CD4-positive, alpha-beta T cell treated with Interleukin-6 for 4 hours (primary cell): ENCODE measurements at regions not wholly inside any gene's neighbourhood (a gene's known extent, or its start where the extent isn't known, plus 50 kb on each side); places are given as distances from the start of the nearest gene placed in this dataset.

Experiments used
- DNase-seq: peaks from one replicate; pipeline ENCODE4 v3.0.0-alpha.2; 2020; ENCODE audit warnings: mixed read lengths

DNA sequence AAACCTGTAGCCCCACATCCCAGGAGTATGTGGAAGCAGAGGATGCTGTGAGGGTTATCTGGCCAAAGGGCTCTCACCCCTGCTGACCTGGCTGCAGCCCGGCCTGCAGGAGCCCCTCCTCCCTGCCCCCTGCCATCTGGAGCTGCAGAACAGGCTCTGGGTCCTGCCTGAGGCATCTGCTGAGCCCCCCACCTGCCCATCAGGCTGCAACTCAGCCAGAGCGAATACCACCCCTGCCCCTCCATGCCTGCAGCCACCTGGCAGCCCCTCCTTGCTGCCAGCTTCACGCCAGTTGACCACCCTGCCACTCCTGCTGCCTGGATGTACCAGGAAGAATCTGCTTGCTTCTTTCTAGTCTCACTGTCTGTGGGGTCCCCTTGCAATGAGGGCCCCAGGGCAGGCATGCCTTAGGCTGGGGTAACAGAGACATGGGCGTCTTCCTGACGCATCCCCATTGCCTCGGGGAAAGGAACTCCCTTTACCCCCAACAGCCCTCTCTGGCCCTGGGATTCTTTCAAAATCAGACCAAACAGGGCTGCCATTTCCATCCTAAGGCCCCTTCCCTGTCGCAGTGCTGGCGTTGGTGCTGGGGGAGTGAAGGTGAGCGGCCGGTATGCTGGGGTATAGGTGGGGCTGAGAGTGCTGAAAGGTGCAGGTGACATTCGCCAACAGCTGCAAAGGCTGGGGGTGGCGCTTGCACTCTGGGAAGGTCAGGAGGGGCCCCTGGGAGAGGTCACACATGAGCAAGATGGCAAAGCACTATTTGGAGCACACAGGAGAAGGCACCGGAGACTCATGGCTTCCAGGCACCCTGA is 1334.6 kb downstream of the TBC1D22A start:
- DNase-seq, result no peak

DNA sequence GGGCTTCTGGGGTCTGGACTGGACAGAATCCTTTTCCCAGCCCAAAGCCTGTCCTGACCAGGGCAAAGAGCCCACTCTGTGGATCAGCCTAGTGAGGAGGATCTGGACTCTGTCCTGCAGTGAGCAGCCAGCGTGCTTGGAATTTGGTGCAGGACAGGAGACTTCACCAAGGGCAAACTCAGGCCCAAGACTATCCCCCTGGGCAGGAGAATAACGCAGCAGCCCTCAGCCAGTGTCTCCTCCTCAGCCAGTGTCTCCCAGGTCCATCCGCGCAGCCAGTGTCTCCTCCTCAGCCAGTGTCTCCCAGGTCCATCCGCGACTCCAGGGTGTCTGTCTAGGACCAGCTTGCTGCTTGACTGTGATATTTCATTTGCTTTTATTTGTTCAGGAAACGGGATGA is 1334.0 kb downstream of the TBC1D22A start:
- DNase-seq, result no peak

DNA sequence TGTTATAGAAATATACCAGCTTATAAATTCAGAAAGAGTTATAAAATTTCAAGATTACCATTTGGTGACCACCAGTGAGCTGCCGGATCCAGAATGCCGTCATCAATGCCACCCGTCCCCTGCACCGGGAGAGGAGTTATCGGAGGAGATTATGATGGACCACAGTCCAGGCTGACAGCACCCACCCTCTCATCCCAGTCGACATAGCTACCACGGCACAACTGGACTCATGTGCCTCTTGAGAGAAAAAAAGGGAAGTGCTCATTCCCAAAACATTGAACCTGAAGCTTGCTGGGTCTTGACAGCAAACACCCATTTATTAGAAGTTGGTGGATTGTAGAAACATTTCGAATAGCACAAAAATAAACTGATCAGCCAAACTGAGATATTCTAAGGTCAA is 1331.5 kb downstream of the TBC1D22A start:
- DNase-seq, result no peak

DNA sequence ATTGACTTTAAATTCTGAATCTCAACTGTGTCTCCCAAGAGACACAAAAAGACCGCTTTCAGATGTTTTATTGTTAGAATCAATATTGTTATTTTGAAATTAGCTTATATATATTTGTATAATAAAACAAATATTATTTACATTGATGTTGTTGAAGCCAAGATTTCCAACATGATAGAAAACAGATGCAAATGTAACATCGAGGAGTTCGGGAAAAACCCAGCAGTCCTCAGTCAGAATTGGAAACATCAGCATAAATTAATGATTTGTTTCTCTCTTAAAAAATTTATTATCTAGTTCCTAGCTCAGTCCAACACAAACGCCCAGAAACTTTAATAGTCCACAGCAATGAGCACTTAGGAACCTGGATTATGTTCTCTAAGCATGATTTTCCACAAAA is 1330.4 kb downstream of the TBC1D22A start:
- no peak for DNase-seq

DNA sequence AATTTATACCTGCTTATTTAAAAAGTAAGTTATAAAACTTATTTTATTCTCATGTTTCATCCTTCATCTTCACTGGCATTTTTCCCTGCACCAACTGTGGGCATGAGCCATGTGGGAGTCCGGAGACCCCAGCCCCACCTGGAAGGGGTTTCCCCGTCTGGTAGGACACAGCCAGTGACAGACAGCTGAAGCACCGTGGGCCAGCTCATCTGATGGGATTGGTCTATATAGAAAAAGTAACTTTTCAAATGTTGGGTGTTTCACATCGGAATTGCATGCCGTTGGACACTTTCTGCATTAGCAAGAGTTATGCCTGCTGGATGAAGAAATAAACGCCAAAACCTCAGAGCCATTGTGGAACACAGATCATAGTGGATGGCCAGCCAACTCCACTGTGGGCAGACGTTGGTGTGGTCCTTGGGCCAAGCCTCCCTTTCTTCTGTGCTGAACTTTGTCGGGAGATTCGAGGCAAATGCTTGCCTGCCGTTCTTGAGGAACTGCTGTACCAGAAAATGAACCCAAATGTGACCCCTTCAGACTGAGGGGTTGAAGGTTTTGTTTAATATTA is 1329.3 kb downstream of the TBC1D22A start:
- DNase-seq, result no peak

DNA sequence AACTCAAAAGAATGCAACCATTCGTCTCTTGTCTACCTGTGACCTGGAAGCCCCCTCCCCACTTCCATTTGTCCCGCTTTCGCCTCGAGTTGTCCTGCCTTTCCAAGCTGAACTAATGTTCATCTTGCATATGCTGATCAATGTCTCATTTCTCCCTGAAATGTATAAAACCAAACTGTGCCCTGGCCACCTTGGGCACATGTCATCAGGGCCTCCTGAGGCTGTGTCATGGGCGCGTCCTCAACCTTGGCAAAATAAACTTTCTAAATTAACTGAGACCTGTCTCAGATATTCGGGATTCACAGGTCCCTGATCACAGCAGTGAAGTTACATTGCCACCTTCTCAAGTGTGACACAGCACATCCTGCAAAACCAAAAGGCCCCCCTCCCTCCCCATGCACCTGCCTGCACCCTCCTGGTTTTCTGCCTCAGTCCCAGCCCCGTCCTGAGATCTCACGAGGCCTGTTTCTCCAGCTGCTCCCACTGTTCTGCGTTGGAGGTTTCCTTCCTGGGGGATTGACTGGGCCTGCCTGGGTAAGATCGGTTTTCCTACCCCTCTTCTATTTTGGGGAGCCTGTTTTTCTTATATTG is 1328.7 kb downstream of the TBC1D22A start:
- no peak for DNase-seq

DNA sequence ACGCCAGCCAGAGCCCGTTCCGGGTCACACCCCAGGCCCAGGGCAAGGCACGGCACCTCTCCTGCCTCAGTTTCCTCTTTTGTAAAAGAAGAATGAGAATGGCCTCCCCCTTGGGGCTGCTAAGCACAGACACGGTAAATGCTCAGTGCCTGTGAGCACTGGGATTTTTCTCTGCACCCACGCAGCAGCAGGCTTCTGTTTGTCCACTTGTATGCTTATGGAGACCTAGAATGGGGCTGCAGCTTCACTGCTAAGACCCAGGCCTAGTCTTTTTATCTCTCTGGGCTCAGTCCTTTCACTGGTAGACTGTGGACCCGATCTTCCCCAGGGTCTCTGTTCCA is 1327.9 kb downstream of the TBC1D22A start:
- no peak for DNase-seq

DNA sequence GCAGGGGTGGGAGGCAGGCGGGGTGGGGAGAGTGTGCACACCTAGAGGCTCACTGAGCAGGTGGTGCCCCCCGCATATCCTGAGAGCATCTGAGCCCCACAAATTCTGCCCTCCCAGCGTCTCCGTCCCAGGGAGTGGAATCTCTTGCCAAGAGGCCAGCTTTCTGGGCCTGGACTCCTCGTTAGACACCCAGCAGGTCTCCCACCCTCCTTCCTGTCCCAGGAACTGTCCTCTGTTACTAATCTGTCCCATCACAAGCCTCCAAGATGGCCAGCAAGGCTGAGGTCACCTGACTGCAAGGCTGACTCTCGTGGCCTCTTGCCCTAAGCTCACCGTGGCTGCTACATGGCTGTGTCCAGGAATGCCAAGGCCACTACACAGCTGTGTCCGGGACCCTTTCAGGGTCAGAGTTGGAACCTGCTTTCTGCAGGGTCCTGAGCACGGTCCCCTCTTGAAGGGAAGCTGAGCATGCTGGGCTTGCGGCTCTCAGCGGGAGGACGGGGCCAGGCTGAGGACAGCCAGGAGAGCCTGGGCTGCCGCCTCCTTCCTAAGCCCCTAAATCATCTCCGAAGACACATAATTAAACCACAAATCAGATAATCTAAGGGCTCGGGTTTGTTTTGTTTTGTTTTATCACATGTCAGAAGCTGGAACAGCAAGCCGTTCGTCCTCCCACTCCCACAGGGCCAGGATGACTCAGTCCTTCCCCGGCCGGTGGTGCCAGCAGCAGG is 1327.3 kb downstream of the TBC1D22A start:
- DNase-seq, result no peak

DNA sequence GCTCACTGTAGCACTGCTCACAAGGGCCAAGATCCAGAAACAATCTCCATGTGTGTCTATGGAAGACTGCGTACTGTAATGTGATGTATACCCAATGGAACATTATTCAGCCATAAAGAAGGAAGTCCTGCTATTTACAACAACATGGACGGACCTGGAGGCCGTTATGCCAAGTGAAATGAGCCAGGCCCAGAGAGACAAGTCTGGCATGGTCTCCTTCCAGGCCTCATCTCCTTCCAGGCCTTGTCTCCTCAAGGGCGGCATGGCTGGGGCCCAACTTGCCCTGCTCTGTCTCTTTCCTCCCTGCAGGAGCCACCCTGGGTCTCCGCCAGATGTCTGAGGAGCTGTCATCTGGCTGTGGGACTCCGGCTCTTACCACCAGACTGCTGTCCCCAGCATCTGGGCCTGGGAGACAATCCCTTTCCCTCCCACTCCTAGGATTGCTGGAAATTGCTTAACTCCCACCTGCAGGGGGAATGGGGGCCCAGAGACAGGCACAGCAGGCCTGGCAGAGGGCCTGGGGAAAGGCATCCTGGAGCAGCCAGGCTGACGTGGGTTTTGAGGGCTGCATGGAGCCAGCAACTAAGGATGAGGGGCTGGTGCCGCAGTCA is 1326.6 kb downstream of the TBC1D22A start:
- DNase-seq, result no peak

DNA sequence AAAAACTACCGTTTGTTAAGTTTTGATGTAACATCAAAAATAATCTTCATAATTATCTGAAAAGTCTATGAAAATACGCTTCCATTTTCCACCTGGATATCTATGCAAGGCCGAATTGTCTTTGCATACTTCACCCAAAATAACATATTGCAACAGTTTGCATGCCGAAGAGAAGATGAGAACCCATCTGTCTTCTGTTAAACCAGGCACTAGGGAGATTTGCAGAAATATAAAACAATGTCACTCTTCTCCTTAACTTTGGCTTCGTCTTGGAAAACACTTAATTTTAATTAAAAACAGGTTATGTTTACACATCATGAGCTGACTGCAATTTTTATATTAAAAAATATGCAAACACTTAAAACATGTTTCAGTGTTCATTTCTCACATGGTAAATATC is 1325.8 kb downstream of the TBC1D22A start:
- no peak for DNase-seq

DNA sequence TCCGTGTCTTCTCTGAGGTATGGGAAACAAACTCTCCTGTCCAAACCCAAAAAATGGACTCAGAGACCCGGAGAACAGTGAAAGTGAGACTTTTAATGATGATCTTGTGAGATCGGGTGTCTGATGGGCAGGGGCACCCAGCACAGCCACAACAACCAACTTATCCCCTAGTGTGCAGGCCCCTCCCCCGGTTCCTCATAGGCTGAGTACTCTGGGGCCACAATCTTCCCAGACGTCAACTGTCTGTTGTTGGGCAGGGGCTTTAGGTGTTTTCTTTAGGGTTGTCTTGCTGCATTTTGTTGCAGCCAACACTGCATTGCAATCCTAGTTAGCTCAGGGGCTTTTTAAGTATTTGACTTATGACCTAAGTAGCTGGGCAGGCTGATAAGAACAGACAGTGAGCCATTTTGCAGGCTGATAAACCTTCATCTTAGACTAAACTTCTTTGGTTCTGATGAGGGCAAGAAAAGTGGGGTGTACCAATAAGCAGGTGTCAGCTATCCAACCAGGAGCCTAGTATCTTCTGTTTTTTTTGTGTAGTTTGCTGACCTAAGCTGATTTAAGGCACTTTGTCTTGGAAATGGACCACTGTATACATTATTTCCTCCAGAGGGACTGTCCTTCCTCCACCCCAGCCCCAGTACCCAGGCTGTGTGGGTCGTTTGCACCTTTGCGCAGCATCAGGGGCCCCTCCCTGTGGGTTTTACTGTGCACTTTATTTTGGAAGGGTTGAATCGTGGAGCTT is 1323.6 kb downstream of the TBC1D22A start:
- DNase-seq, result no peak

DNA sequence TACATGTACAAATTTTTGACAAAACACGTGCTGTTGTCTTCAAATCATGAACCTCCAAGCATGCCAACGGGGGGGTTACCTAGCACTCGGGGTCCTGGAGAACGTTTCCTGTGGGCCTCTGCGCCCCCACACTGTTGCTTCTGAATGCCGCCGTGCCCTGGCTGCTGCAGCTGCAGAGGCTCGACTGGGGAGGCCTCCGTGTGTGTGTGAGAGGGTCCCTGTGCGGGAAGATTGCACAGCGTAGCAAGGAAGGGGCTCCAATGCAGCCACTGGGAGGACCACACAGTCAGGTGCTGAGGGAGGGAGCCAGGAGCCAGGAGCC is 1322.2 kb downstream of the TBC1D22A start:
- DNase-seq, result no peak

DNA sequence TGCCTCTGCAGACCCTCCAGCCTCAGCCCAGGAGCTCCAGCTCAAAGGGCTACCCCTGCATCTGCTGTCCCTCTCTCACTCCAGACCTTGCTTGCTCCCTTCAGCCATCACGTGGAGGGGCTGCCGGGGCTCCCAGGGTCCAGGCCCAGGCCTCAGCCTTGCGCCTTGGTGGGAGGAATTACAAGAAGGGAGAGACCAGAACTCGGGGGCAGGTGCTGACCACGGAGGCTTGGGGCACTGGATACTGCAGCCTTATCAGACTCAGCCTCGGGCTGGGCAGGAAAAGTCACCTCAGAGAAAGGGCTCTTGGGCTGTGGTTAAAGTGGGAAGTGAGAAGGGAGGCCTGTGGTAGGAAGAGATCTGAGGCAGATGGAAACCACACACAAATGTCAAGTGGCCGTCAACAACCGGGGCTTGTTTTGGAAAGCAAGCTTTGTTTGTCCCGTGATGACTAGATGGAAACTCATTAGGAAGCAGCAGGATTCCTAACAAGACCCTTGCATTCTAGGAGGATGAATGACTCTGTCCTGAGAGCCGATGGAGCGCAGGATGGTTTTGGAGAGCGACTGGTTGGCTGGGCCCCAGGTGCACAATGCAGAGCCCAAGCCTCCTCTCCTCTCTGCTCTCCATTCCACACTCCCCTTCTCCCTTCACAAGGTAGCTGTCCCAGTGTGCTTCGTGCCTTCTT is 1321.7 kb downstream of the TBC1D22A start:
- DNase-seq, result no peak

DNA sequence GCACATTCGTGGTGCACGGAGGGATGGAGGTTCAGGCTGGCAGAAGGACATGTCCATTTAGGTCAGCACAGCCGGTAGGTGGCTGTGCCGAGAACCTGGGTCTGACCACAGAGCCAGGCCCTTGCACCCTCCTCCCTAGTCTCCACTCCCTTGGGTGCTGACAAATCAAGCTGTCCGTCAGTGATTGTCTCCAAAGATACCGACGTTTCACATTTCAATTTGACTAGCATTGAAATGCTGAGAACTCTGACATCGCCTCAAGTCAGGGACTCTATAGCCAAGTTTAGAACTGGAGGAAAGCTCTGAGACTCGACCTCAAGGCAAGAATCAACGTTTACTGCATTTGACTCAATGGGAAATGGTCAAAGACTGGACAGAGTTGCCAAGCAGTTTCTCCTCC is 1321.1 kb downstream of the TBC1D22A start:
- DNase-seq, result no peak

DNA sequence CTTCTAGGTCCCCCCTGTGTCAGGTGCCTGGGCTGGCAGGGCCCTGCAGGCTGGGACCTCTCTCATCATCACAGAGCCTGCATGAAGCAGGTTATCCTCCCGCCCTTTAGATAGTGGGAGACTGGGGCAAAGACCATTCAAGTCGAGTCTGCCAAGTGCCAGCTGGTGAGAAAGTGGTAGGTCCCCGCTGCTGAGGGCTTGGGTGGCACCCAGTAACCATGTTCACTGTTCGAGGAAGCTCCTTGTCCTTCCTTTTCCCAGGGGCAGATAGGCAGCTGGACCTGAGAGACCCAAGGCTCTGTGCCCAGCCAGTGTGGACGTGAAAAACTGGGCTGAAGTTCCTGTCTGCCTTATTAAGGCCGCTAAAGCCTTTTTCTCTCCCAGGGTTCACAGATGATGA is 1319.8 kb downstream of the TBC1D22A start:
- no peak for DNase-seq

DNA sequence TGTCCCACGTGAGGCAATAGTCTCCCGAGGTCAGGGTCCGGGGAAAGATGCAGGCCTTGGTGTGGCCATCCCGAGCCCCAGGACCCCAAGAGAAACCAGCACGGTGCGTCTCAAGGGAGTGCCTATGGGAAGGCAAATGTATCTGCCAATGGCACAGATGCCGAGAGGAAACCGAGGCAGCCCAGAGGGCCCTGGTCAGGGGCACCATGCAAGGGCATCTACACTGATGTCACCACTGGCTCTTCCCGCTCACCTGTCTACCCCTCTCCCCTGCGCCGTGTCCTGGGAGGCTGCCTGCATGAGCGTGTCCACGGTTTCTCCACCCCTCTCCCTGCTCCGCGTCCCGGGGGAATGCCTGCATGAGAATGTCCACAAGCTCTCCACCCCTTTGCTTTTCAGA is 1318.8 kb downstream of the TBC1D22A start:
- DNase-seq, result no peak

DNA sequence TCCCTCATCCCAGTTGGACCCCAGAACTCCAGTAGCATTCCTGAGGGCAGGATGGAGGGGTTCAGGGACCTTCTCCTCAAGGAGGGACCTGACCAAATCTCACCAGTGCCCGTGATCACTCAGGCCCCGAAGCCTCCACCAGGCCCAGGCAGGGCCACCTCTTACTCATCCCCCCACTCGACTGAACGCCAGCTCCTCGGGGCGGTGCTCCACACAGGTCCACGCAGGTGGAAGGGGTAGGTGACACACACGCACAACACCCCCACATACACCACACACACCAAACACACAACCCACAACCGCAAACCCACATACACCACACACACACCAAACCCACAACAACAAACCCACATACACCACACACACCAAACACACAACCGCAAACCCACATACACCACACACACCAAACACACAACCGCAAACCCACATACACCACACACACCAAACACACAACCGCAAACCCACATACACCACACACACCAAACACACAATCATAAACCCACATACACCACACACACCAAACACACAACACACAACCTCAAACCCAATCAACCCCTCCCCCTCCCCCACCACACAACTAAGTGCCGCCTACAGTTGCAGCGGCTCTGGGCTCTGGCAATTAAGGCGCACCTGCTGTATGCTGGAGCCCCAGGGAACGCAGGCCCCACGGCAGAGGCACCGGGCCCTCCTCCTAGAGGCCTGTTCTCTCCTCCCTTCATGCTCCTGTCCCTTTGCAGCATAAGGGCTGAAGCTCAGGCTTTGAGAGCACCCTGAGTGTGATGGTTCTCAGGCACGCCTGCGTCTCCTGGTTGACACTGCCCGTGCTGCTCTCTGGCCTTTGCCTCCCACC is 1318.1 kb downstream of the TBC1D22A start:
- DNase-seq, result no peak

DNA sequence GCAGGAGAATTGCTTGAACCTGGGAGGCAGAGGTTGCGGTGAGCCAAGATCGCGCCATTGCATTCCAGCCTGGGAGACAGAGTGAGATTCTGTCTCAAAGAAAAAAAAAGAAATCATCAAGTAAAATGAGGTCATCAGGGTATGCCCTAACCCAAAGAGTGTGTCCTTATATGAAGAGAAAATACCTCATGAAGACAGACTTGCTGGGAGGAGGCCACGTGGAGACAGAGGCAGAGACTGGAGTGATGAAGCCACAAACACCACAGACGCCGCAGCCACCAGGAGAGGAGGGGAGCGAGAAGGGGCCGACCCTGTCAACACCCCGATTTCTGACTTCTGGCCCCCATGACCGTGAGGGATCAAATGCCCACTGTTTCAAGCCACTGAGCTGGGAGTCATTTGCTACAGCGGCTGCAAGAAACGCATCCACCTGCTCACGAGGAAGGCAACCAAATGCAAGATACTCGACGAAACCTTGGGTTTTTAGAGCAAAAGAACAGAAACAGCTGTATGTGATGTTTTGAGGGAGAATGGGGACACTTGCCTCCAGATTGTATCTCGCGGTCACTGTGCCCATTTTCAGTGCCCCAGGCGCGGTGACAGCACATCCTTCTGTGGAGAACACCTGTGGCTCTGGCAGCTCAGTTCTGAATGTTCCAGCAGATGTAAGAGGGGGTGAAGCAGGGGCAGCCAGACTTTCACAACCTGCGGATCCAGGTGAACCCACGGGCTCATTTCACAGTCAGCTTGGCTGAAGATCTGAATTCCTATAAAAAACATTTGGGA is 1317.2 kb downstream of the TBC1D22A start:
- DNase-seq, result no peak

DNA sequence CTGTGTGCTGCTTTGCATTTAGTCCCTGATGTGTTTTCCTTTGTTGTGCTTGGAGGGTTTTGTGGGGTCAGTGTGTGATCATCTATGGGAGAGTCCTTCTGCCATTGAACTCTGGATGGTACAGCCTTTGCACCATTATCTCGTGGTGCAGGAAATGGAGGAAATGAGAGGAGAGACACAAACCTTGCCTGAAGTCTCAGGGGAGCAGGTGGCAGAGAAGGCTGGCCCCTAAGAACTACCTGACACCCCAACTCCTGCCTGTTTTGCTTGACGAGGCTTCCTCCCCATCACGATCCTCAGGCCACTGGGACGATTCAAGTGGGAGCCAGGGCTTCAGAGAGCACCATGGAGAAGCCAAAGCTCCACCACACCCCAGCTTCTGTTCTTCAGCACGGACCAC is 1316.4 kb downstream of the TBC1D22A start:
- DNase-seq, result no peak

DNA sequence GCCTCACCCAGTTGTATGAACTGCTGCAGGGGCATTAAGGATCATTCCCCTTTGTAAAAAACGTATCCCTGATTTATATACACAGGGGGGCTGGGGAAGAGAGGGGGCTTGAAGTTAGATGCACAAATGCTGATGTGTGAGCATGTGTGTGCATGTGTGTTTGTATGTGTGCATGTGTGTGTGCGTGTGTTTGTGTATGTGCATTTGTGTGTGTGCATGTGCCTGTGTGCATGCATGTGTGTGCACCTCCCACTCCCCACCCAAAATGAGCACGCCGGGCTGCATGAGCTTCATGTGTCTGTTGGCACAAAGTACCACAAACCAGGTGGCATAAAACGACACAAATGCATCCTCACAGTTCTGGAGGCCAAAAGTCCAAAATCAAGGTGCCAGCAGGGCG is 1315.2 kb downstream of the TBC1D22A start:
- no peak for DNase-seq
